NCI-H69 (cell line): ENCODE measurements at regions not wholly inside any gene's neighbourhood (a gene's known extent, or its start where the extent isn't known, plus 50 kb on each side); places are given as distances from the start of the nearest gene placed in this dataset.

Source experiments
- DNase-seq: peaks from one replicate; lab custom pipeline; 2025; lab: John Stamatoyannopoulos, UW

DNA sequence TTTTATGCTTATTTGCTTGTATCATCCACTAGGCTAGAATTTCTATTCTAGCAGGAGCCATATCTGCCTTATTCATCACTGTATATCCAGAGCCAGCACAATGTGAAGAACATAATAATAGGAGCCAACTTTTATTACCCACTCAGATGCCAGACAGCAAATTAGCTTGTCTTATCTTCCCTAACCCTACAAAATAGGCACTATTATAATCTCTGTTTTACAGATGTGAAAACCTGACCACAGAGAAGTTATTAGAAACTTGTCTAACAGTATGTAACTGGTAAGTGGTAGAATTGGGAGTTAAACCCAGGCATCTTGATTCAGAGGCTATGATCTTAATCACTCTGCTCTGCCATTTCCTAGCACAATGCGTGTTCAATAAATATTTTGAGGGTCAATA is 579.5 kb downstream of the CAAP1 start:
- DNase-seq: no peak

GRCh38 chr9:26311463-26311995 is 581.1 kb downstream of the CAAP1 start:
- peak; percentile 59 for DNase-seq

GRCh38 chr9:26310294-26310693 is 582.3 kb downstream of the CAAP1 start:
- peak; percentile 8 for DNase-seq

GRCh38 chr9:26308328-26308727 is 584.3 kb downstream of the CAAP1 start:
- DNase-seq: no peak

- DNase-seq: peak; percentile 24
Measured at GRCh38 chr9:26301659-26302058, 590.9 kb downstream of the CAAP1 start.

- DNase-seq: no peak
Measured at GRCh38 chr9:26301046-26301445, 591.6 kb downstream of the CAAP1 start.

- no peak for DNase-seq
Measured at GRCh38 chr9:26296910-26297572, 595.6 kb downstream of the CAAP1 start.

- DNase-seq: peak; percentile 88
Measured at GRCh38 chr9:26292943-26293342, 599.7 kb downstream of the CAAP1 start.

DNA sequence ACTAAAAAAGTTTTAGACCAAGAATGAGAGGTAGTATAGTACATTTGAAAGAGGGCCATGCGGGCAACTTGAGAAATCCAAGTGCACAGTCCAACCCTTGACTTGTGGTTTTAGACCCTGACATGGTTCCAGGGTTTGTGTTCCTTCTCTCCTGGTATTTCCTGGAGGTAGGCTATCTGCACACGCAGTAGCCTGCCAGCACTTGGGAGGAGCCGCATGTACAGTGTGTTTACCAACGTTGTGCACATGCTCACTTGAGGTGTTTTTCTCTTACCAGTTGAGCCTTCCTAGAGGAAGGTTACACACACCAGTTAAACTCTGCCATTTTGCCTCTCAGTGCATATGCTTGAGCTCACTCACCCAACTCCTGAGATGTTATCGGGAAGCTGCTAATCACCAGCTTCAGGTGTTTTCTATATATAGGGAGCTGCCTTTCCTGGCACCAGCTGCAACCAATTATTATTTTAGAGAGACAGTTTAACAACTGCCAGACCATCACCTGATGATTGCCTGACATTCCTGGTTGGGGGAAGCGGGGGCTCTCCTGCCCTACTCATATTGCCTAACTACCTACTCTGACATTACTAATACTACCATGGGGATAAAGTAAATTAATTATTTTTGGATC is 593.4 kb upstream of the TUSC1 start:
- DNase-seq: peak; percentile 94

GRCh38 chr9:26266146-26266793 is 588.0 kb upstream of the TUSC1 start:
- no peak for DNase-seq

- DNase-seq: no peak
Measured at GRCh38 chr9:26264709-26265601, 586.7 kb upstream of the TUSC1 start.

- DNase-seq: no peak
Measured at GRCh38 chr9:26263478-26263877, 585.2 kb upstream of the TUSC1 start.

GRCh38 chr9:26262421-26263107 is 584.3 kb upstream of the TUSC1 start:
- DNase-seq: no peak

DNA sequence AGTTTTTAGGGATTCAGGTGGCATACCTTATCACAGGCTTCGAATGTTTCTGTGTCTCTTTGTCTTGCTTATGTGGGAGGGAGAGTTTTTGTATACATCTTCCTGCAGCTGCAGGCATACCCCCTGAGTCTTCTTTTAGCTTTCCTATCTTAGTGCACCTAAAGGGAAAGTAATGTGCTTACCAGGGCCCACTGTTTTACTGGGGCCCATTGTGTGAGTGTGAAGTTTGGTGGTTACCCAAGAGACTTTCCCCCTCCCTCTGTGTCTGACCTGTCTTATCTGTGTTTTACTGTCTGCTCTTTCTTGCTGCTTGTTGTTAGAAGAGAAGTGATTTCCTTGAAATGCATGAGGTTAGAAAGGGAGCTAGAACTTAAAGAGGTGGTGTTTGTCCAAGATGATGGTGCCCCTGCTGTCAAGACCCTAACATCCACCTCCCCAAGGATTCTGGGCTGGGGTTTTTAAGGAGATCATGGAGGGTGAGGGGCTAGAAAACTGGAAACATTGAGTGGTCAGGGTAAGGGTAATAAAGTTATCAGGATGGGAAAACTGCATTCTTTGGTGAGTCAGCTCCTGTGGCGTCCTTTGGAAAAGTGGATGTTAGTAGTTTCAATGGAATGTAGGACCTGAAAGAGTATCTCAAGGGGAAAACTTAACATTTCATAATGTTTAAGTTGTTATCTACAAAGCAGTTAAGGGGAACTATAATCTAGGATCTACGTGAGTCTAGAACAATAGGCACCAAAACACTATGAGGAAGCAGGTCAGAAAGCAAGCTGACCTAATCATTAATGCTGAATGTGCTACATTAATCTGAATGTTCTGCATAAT is 583.5 kb upstream of the TUSC1 start:
- no peak for DNase-seq

DNA sequence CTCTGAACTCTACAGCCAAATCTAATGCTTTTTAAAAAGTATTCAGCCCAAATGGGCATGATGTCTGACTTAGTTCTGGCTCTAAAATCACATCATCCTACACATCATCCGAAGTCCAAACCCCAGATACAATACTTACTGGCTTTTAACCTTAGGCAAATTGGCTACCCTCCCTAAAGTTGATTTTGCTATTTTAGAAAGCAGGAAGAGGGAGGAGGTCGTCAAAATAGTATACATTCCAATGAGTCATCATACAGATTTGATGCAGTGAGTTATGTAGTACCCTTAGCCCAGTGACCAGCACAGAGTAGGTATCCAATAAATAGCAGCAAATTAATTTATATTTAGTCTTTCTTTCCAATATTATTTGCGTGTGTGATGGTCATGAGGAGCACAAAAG is 582.0 kb upstream of the TUSC1 start:
- DNase-seq: peak; percentile 27

- DNase-seq: peak; percentile 22
Measured at GRCh38 chr9:26247861-26248260, 569.6 kb upstream of the TUSC1 start.

GRCh38 chr9:26244661-26245451 is 566.6 kb upstream of the TUSC1 start:
- DNase-seq: no peak

DNA sequence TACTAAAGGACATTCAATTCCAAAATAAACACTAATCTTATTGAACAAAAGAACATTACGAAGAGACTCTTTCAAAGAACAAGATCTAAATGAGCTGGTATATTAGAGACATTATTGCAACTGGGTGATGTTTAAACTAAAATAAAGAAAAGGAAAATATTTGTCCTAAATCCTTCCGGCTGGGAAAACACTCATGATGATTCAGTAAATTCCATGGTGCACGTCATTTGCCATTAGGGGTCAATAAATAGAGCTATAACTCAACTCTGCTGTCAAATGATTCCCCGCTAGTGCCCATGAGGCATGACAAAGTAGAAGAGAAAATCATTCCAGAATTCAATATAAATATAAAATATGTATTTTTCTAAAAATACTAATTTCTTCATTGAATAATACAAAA is 565.5 kb upstream of the TUSC1 start:
- DNase-seq: peak; percentile 12

DNA sequence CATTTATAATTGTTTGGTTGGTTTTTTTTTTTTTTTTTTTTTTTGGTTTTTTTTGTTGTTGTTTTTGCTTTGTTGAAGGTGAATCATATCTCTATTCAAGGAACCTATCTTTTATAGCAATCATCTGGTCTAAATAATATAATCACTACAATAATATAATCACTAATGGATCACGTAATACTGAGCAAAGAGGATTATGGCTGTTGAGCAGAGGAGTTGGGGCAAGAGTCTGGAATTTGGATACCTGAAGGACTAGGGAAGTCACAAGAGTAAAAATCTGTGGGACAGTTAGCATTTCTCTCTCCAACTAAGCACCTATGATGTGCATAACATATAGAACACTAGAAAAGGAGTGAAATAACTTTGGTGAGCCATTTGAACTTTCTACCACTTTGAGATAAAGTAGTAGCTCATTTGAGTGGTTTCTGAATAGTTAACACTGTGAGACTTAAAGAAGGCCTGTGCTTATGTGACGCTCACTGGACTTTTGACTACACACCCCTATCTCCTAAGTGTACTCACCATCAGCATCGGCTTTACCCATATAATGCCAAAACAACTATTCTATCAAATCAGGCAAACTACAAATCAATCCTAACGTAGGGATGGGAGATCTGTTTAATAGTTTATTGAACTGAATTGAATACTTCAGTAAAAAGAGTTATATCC is 564.9 kb upstream of the TUSC1 start:
- DNase-seq: no peak
